GM12878 (cell line): ENCODE measurements at regions not wholly inside any gene's neighbourhood (a gene's known extent, or its start where the extent isn't known, plus 50 kb on each side); places are given as distances from the start of the nearest gene placed in this dataset.

Experiments used
- ATAC-seq: fragments of 200-7000 bp; cut with Tn5 transposase; 3 replicates; pipeline ENCODE4 v1.9.1; 2020; ENCODE audit warnings: mild to moderate bottlenecking, moderate library complexity
- BruUV-seq: library from RNA; stranded (reverse); fragments of 400-500 nt; replicated peaks from 2 replicates; lab custom pipeline; 2021; lab: Mats Ljungman, UMichigan
- CTCF ChIA-PET: fragments of 300-600 bp; sonication (Branson Sonifier 250); formaldehyde crosslinking; extraction: SDS; loops from one replicate; lab custom pipeline; 2021; ENCODE audit warnings: inconsistent platforms; lab: Yijun Ruan, JAX
- POLR2A ChIA-PET: fragments of 350-600 bp; formaldehyde crosslinking; extraction: SDS; loops from one replicate; lab custom pipeline; 2021; ENCODE audit warnings: inconsistent platforms; lab: Charles Lee
- RAD21 ChIA-PET: fragments of 300-600 bp; sonication (Branson Sonifier 250); formaldehyde crosslinking; loops from one replicate; lab custom pipeline; 2023; ENCODE audit warnings: antibody characterized with exemption; ENCODE audit not compliant: unreplicated experiment; lab: Charles Lee
- SMC1A ChIA-PET: fragments of 300-600 bp; sonication (Branson Sonifier 250); formaldehyde crosslinking; loops from one replicate; lab custom pipeline; 2023; ENCODE audit not compliant: unreplicated experiment, uncharacterized antibody; lab: Charles Lee
- DNase-seq: peaks from one replicate; pipeline ENCODE4 v3.0.0-alpha.2; 2011; ENCODE audit warnings: low read depth, low spot score
- FAIRE-seq: peaks from 3 replicates; lab custom pipeline; 2011; peaks lifted over from hg19 to GRCh38; lab: Jason Lieb, UNC
- H2AFZ ChIP-seq: 2 replicates; pipeline ENCODE4 v1.6.0; 2011; ENCODE audit warnings: low read depth, low read length, control low read depth; ENCODE audit not compliant: control insufficient read depth
- H3K27ac ChIP-seq: 2 replicates; pipeline ENCODE4 v1.5.1; 2011; ENCODE audit warnings: control low read depth; ENCODE audit not compliant: control insufficient read depth, insufficient read depth
- H3K27me3 ChIP-seq, 2 experiments: replicated peaks in 1 of 2; 2 replicates each; pipeline versions ENCODE4 v1.6.0 to v1.6.1; 2011; ENCODE audit warnings: low read length in 1 of 2; ENCODE audit not compliant: control insufficient read depth in 2 of 2, insufficient read depth in 2 of 2
- H3K36me3 ChIP-seq, 2 experiments: 2 replicates each; pipeline ENCODE4 v1.5.1; 2011; ENCODE audit warnings: low read length in 1 of 2; ENCODE audit not compliant: control insufficient read depth in 2 of 2, insufficient read depth in 2 of 2
- H3K4me1 ChIP-seq: 2 replicates; pipeline ENCODE4 v1.6.1; 2011; ENCODE audit warnings: mild to moderate bottlenecking, low read length, moderate library complexity, mixed read lengths; ENCODE audit not compliant: control insufficient read depth, insufficient read depth
- H3K4me2 ChIP-seq: 2 replicates; pipeline ENCODE4 v1.6.0; 2011; ENCODE audit warnings: control low read depth; ENCODE audit not compliant: control insufficient read depth, insufficient read depth
- H3K4me3 ChIP-seq: fragments of 200-600 bp; sonication (generic); 2 replicates; pipeline ENCODE4 v1.5.1; 2016
- H3K79me2 ChIP-seq: 2 replicates; pipeline ENCODE4 v1.6.0; 2011; ENCODE audit warnings: low read length; ENCODE audit not compliant: control insufficient read depth, insufficient read depth
- H3K9ac ChIP-seq: 2 replicates; pipeline ENCODE4 v1.8.0; 2011; ENCODE audit warnings: low read length, control low read depth, mixed read lengths; ENCODE audit not compliant: control insufficient read depth, insufficient read depth
- H3K9me3 ChIP-seq: replicated peaks from 3 replicates; pipeline ENCODE4 v1.5.1; 2011; ENCODE audit warnings: mild to moderate bottlenecking, low read length; ENCODE audit not compliant: control insufficient read depth, insufficient read depth
- H4K20me1 ChIP-seq: 2 replicates; pipeline ENCODE4 v1.6.0; 2011; ENCODE audit not compliant: control insufficient read depth, insufficient read depth
- BCL11A ChIP-seq: IDR thresholded peaks from 2 replicates; pipeline ENCODE4 v1.6.1; 2011; ENCODE audit warnings: low read depth, low read length
- CTCF ChIP-seq, 3 experiments: IDR thresholded peaks in 2 of 3; conservative IDR thresholded peaks in 1 of 3; 2 replicates each; pipeline ENCODE4 v1.5.1; 2011; ENCODE audit warnings: low read depth in 3 of 3, low read length in 3 of 3, mild to moderate bottlenecking in 3 of 3, control low read depth in 2 of 3, moderate library complexity in 2 of 3, inconsistent platforms in 1 of 3, mixed read lengths in 1 of 3; ENCODE audit not compliant: control insufficient read depth in 2 of 3, insufficient read depth in 1 of 3; ENCODE audit errors: extremely low read depth in 1 of 3
- IRF5 ChIP-seq: fragments of 450-650 bp; IDR thresholded peaks from 2 replicates; pipeline ENCODE4 v1.6.1; 2017; ENCODE audit warnings: borderline replicate concordance
- SRF ChIP-seq, 2 experiments: IDR thresholded peaks; 2 replicates each; pipeline ENCODE4 v1.6.1; 2011; ENCODE audit warnings: low read depth in 2 of 2, low read length in 2 of 2, mild to moderate bottlenecking in 1 of 2, moderate library complexity in 1 of 2
- SUPT20H ChIP-seq: IDR thresholded peaks from 2 replicates; pipeline ENCODE4 v1.6.1; 2011; ENCODE audit warnings: low read depth, mild to moderate bottlenecking, low read length, moderate library complexity, borderline replicate concordance; ENCODE audit not compliant: control insufficient read depth
- TAF1 ChIP-seq: IDR thresholded peaks from 2 replicates; pipeline ENCODE4 v1.6.1; 2011; ENCODE audit warnings: mild to moderate bottlenecking, low read depth, low read length, borderline replicate concordance
- TARDBP ChIP-seq: IDR thresholded peaks from 2 replicates; pipeline ENCODE4 v1.6.1; 2016; ENCODE audit warnings: borderline replicate concordance
- TCF12 ChIP-seq: IDR thresholded peaks from 2 replicates; pipeline ENCODE4 v1.6.1; 2011; ENCODE audit warnings: low read depth, mild to moderate bottlenecking, low read length
- ZBTB11 ChIP-seq: fragments of 450-650 bp; formaldehyde crosslinking; IDR thresholded peaks from 2 replicates; pipeline ENCODE4 v1.5.0; 2022; ENCODE audit warnings: mild to moderate bottlenecking, missing genetic modification characterization
- ZNF274 ChIP-seq: IDR thresholded peaks from one replicate; pipeline ENCODE4 v1.8.0; 2011; ENCODE audit not compliant: insufficient read length, insufficient read depth
- WGBS: methylation state at CpG from one replicate; pipeline ENCODE4 v1.1.6; 2016; ENCODE audit warnings: low lambda C conversion rate; ENCODE audit not compliant: insufficient replicate concordance, insufficient coverage; ENCODE audit errors: missing lambda C conversion rate; 5-methylcytosine and 5-hydroxymethylcytosine counted together
- in situ Hi-C: fragments of 300-500 bp; cut with MboI; formaldehyde crosslinking; loops from 9 replicates; pipeline ENCODE4 v1.14.3; 2018; ENCODE audit warnings: mixed read lengths
- intact Hi-C: fragments of 100-400 bp; cut with micrococcal nuclease; formaldehyde crosslinking; loops from one replicate; pipeline ENCODE4 v1.14.2; 2022; ENCODE audit not compliant: unreplicated experiment

GRCh38 chr11:8818421-8818820, 92.6 kb upstream of the AKIP1 start (continued):
- no peak for TF ChIP-seq ZBTB11 (CRISPR knock-in tag)
- TF ChIP-seq CTCF (IDR thresholded peaks at IDR 0.05 in 2 of 3, conservative IDR thresholded peaks at IDR 0.05 in 1 of 3; ENCODE audit: control insufficient read depth in 2 of 3, extremely low read depth in 1 of 3, insufficient read depth in 1 of 3, low read depth in 3 of 3, low read length in 3 of 3) = no peak
- TF ChIP-seq BCL11A = no peak
- TF ChIP-seq SUPT20H = no peak
- TF ChIP-seq TAF1 = no peak
- TF ChIP-seq SRF (IDR thresholded peaks at IDR 0.05; ENCODE audit: low read depth in 2 of 2, low read length in 2 of 2) = no peak
- no peak for TF ChIP-seq TARDBP
- TF ChIP-seq TCF12 = no peak

GRCh38 chr11:8820401-8820800, 90.6 kb upstream of the AKIP1 start:
- CTCF ChIA-PET = no interaction called here
- H4K20me1 ChIP-seq = no peaks in the 10 kb centered on the region
- H3K4me2 ChIP-seq = no peak overlapping the region
- no peaks in the 10 kb centered on the region for H3K4me1 ChIP-seq
- H3K9me3 ChIP-seq = no peaks in the 10 kb centered on the region; the same call in 2 of the 3 replicates
- no peaks in the 10 kb centered on the region for H3K79me2 ChIP-seq
- RAD21 ChIA-PET = no interaction called here
- H2AFZ ChIP-seq = no peak overlapping the region
- BruUV-seq = no TSS peak
- WGBS = 44% methylated on average over 2 of the region's 2 CpGs
- intact Hi-C loops = no loop called here
- no peak for FAIRE-seq
- H3K4me3 ChIP-seq = no peak overlapping the region
- no peak overlapping the region for H3K9ac ChIP-seq
- no peaks in the 10 kb centered on the region for H3K27me3 ChIP-seq
- POLR2A ChIA-PET = no interaction called here
- no peak for TF ChIP-seq ZNF274
- TF ChIP-seq IRF5 = no peak
- TF ChIP-seq, all 136 proteins: peak for 0
- no peak for DNase-seq
- H3K27ac ChIP-seq = no peak overlapping the region
- SMC1A ChIA-PET = no interaction called here
- H3K36me3 ChIP-seq = no peaks in the 10 kb centered on the region
- ATAC-seq = no peak
- in situ Hi-C loops = no loop called here
